Fibroblast of skin of scalp (primary cell): ENCODE measurements at regions not wholly inside any gene's neighbourhood (a gene's known extent, or its start where the extent isn't known, plus 50 kb on each side); places are given as distances from the start of the nearest gene placed in this dataset.
"Not testable (repeated sequence)": the region's sequence is repeated elsewhere in the genome, so short reads cannot be mapped to it uniquely, and the experiment has no call there.

Experiments
- DNase-seq: peaks from one replicate; pipeline ENCODE4 v3.0.0-alpha.2; 2013

DNA sequence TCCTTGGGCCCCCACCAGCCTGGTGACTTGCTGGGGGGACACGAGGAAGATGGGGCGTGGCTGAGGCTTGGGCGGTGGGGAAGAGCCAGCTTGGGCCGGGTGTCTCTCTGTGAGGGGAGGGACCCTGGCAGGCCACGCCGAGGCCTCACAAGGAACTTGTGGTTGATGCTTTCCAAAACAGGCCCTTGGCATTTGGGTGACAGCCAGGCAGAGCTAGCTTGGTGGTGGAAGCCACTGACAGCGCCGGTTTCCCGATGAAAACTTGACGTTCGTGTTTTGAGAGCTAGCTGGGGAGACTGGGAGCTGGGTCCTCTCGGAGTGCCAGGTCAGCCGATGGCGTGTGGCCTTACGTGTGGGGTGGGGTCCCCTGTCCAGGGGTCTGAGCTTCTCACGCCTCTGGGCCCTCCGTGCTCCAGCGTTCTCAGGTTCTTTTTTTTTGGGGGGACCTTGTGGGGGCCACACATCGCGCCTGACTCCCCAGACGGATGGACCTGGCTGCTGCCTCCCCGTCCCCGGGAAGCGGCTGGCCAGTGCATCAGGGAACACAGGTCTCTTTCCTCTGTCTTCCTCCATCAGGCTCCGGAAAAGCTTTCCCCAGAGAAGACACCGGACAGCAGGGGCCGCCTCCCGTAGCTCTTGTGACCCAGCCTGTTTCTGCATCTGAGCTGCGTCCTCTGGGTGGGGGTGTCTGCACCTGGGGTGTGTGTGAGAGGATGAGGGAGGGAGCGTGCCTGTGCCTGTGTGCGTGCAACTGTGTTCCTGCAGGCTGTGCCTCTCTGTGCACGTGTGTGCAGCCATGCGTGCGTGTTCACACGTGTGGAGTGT lies 129.3 kb upstream of the LPCAT1 start:
- peak; percentile 32 for DNase-seq

DNA sequence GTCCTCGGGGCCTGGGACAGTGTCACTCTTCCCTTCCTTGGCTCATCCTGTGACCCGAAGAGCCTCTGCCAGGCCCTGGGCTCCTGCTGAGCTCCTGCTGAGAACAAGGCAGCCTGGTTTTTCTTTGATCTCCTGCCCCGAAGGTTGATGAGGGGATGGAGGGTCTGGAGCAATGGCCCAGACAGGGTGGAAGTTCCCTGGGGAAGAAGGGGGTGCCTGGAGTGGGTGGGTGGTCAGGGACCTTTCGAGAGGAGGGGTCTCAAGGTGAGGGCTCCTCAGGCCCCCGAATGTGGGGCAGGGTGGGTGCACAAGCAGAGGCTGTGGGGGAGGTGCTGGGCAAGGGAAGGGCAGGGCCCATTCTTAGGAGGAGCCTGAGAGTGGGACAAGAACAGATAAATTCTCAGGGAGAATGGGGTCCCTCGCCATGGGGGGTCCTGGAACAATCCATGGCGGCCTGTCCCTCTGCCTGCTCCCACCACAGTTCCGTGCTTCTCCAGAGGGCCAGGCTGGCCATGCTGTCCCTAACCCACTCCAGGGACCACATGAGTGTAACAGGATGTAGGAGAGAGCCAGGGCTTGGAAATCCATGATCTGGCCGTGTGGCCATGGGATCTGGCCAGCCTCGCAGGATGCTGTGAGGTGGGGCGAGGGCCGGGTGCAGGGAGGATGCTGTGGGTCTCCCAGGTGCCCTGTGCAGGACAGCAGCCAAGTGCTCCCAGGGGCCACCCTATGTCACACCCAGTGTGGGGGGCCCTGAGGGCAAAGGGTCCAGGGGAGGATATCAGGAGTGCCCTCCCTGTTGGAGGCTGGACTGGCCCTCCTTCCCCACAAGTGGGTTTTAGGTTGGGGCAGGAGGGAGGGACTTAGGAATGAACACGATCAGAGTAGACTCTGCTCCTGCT lies 128.5 kb upstream of the LPCAT1 start:
- no peak for DNase-seq

DNA sequence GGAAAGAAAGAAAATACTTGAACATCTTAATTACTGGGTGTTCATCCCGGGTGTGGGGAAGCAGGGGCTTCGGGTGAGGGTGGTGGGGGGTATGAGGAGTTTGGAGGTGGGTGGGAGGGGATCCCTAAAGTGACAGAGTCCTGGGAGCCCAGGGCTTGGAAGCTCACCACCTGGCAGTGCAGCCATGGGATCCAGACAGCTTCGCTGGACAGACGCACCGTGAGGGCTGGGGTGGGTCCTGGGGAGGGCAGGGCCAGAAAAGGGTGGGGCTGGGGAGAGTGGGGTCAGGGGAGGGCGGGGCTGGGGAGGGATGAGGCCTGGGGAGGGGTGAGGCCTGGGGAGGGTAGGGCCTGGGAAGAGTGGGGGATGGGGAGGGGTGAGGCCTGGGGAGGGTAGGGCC lies 127.5 kb upstream of the LPCAT1 start:
- no peak for DNase-seq

DNA sequence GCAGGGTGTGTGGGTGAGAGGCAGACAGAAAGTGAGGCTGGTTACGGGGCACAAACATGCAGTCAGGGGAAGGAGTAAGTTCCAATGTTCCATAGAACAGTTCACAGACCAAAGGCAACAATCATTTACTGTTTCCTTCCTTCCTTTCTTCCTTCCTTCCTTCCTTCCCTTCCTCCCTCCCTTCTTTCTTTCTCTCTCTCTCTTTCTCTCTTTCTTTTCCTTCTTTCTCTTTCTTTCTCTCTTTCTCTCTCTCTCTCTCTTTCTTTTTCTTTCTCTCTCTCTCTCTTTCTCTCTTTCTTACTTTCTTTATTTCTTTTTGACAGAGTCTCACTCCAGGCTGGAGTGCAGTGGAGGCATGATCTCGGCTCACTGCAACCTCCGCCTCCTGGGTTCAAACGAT lies 125.8 kb upstream of the LPCAT1 start:
- no peak for DNase-seq

DNA sequence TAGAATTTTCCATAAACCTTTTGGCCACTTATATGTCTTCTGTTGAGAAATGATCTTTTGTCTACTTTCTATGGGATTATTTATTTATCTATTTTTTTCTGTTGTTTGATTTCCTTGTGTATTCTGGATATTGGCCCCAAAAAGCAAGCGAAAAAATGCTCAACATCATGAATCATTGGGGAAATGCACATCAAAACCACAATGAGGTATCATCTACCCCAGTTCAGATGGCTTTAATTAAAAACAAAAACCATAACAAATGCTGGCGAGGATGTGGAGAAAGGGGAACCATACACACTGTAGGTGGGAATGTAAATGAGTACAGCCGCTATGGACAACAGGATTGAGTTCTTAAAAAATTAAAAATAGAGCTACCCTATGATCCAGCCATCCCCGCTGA lies 125.0 kb upstream of the LPCAT1 start:
- DNase-seq = peak; percentile 77

DNA sequence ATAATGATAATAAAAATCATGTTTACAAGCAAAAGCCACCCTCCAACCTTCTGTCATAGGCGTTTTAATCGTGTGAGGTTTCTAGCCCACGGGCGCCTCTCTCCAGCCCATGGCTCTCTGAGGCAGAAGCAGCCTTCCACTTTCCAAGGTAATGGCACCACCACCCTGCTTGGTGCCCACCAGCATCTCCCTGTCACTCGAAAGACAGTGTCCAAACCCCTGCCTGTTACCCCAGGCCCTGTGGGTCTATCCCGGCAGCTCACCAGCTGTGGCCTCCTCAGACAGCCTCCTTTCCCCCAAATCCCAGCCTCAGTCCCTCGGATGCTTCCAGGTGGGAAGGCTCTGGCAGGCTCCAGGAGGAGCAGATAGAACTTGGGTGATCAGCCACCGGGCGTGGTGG lies 123.8 kb upstream of the LPCAT1 start:
- no peak for DNase-seq

DNA sequence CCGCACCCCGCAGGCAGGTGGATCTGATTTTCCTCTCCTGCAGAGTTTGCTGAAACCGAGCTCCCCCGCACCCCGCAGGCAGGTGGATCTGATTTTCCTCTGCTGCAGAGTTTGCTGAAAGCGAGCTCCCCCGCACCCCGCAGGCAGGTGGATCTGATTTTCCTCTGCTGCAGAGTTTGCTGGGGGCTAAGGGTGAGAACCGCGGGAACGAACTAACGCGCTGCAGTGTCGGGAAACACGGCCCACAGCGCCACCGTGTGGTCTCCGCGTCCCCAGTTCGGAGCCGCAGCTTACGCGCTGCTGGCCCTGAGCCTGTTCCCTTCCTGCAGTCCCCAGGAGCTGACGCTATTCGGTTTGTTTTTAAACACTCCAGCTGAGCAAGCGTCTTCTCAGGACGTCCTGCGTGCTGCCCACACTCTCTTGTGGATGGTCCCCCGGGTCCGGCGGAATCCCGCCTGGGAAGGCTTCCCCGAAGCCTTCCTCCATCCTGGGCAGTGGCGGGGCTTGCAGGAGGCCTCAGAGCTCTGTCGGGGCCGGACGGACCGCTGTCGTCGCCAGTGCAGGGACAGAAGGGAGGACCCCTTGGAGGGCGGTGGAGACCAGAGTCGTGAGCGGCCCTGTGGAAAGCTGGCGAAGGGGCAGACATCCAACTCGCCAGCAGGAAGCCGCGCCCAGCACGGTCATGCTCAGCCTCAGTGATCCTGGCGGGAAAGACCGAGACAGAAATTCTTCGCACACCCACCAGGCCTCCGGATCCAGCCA lies 121.2 kb upstream of the LPCAT1 start:
- peak; percentile 83 for DNase-seq

DNA sequence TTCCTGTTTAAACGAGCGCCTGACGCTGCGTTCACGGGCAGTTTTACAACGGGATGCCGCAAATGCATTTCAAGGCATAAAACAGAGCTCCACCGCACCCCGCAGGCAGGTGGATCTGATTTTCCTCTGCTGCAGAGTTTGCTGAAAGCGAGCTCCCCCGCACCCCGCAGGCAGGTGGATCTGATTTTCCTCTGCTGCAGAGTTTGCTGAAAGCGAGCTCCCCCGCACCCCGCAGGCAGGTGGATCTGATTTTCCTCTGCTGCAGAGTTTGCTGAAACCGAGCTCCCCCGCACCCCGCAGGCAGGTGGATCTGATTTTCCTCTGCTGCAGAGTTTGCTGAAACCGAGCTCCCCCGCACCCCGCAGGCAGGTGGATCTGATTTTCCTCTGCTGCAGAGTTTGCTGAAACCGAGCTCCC lies 120.6 kb upstream of the LPCAT1 start:
- DNase-seq = not testable (repeated sequence)

DNA sequence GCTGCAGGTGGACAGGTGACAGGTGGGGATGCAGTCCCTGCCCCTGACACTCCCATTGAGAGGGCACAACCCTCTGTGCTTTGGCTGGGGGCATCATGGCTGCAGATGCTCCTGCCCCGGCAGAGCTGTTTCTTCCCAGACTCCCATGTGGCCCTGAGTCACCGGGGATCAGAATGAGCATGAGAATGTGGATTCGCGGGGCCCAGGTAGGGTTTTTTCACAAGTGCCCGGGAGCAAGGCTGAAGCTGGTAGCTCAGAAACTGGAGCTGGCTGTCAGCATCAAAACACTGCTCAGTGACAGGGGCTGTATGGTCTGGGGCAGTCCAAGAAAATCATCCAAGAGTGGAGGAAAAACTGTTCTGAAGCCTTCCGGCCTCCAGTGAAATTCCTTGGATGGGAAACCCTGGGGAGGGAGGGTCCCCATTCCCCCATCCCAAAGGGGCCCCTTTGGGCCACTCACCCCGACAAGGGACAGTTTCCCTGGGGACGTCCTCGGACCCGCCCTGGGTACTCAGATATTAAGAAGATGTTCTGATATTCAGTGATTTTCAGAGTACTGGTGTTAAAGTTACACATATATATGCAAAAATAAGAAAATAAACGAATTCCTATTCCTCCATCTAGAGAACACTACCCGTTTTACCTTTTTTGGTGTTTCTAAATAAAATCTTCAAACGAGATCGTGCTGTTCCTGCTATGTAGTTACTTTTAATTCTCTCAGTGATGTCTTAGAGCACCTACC lies 120.1 kb upstream of the LPCAT1 start:
- DNase-seq = no peak

DNA sequence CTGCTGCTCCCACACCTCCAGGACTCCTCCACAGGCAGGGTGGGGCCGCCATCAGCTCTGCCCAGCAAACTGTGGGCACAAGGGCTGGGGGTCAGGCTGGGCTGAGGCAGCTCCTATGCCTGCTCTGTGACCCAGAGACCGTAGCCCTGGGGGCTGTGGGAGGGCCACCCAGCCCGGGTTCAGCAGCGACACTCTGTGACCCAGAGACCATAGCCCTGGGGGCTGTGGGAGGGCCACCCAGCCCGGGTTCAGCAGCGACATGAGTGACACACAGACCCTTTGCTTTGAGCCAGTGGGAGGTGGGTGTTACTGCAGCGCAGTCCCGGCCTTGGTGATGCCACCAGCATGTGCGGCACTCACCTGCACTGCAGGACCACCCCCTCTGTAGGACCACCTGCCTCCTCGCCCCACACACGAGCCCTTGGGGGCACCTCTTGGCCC lies 118.9 kb upstream of the LPCAT1 start:
- no peak for DNase-seq

DNA sequence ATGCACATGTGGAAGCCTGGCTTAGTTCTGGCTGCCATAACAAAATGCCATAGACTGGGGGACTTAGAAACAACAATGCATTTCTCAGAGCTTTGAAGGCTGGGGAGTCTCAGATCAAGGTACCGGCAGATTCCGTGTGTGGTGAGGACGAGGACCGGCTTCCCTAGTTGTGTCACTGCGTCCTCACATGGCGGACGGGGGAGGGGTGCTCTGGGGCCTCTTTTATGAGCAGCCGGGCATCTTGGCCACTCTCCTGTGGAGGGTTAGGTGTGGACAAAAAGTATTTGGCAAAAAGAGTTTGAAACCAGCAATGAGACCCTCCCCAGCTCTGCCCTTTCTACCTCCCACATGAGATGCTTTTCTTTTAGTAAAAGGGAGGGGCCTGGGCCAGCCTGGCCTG lies 118.5 kb upstream of the LPCAT1 start:
- DNase-seq = no peak

DNA sequence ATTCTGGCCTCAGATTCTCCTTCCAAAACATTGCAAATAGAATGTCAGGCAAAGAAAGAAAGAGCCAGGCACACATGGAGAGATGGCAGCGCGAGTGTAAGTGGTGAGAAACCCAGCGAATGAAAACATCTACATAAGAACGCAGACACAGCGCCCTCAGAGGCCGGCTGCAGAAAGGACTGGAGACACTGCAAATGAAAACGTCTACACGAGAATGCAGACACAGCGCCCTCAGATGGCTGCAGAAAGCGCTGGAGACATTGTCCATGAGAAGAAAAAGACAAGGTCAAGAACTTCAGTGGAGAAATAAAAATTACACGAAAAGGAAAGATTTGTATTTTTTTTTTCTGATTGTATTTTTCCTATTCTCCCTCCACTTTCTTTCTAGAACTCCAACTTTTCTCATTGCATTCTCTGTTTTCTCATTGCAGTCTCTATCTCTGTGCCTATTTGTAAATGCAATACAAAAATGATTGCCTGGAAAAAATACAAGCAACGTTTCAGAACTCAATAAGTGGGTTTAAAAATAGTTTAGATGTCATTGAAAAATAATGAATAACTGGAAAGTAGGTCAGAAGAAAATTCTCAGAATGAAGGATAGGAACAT lies 117.9 kb upstream of the LPCAT1 start:
- DNase-seq = peak; percentile 82

DNA sequence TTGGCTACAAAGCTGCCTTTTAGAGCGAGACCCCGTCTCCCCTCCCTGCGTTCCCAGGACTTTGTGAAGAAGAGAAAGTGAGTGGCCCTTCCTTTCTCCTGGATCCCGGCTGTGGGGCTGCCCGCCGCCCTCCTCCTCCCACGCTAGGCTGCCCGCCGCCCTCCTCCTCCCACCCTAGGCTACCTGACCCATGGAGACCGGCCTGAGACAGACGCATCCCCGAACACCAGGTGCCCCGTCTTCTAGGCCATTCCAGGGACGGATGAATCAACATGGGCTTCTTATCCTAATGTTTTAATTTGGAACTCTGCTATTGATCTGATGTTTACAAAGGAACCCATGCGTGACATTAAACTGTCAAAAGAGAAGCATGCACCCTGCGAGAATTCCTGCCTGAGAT lies 117.3 kb upstream of the LPCAT1 start:
- DNase-seq = no peak

DNA sequence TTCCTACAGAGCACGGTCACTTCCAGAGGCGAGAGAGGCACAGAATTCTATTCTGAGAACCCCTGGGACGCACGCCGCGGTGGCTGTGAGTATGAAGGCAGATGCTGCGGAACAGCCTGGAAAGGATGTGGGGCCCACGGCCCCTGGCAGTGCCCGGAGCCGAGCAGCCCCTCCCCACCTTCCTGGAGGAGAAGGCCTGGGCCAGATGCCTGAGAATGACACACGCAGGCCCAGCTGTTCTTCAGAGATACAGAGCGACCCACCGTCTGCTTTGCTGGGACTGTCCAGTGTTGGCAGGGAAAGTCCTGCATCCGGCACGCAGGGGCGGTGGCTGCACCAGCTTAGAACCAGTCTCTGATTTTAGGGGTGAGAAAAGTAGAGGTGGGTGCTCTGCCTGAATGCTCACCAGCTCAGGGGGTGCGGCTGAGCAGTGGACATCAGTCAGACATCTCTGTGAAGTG lies 116.7 kb upstream of the LPCAT1 start:
- DNase-seq = no peak

DNA sequence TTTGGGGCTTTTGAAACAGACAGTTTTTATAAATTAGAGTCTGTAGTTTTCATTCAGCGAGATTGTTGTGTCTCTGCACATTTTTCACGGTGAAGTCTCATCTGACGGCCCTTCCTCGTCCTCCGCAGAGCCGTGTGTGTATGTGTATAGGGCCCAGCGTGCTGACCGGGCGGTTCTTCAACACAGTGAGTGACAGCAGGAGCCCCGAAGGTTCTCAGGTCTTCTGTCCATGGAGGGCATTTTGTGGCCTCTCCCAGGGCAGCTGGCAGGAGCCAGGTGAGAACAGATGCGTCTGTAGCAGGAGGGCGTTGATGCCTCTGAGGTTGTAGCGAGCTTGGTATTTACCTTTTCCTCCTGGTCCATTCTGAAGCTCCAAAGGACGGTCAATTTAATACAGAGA lies 116.0 kb upstream of the LPCAT1 start:
- no peak for DNase-seq

DNA sequence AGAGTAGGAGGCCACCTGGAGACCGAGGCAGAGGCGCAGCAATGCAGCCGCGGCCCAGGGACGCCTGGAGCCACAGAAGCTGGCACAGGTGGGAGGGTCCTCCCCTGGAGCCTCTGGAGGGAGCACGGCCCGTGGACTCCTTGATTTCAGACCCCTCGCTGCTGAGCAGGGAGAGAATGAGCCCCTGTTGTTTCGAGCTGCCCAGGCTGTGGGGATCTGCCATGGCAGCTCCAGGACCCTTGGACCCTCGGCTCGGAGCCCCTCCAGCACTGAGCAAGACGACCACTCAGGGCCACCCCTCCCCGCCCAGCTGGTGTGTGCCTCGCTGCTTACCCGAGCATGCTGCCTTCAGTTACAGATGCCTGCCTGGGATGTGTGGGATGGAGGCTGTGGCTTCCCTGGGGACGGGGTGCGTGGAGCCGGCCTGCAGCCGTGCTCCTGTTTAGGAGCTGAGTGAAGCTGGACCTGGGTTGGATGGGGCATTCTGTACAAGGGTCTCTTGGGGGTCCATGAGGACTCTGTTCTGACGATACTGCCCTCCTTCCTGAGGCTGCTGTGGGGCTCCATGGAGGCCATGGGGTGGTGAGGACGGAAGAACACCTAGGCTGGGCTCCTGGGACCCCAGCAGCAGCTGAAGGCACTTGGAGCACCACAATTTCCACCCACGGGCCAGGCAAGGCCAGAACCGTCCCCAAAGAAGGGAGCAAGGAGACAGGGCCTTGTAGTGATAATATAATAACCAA lies 115.1 kb upstream of the LPCAT1 start:
- no peak for DNase-seq

DNA sequence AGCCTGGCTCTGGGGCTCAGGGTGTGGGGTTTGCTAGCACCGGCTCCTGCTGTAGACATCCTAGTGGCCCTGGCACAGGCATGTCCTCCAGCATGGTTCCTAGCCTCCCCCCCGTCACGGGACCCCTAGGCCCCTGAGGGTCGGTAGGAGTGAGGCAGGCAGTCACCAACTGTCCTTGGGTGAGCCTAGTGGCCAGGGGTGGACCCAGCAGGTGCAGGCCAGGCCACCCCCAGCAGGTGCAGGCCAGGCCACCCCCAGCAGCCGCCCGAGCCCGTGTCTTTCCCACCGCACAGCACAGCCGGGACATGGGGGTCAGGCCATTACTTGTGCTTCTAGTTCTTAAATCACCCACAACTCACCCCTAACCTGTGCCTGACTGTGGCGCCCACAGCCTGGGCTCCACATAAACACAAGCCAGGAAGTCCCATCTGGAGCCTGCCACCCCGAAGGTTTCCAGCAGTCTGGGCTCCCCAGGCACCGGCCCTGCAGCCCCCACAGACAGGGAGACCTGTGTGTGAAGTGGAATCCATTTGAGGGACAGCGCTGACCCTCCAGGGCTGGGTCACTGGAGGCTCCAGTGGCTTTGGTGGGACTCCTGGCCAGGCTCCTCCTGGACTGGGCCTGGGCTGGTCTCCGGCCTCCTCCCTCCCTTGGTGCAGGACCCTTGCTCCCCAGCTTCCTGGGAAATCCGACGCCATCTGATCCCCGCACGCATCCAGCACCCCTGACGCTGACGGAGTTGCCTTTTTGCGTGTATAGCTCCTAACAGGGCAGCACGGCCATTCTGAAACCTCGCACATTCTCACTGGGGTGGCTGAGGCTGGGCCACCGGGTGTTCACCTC lies 114.1 kb upstream of the LPCAT1 start:
- no peak for DNase-seq

DNA sequence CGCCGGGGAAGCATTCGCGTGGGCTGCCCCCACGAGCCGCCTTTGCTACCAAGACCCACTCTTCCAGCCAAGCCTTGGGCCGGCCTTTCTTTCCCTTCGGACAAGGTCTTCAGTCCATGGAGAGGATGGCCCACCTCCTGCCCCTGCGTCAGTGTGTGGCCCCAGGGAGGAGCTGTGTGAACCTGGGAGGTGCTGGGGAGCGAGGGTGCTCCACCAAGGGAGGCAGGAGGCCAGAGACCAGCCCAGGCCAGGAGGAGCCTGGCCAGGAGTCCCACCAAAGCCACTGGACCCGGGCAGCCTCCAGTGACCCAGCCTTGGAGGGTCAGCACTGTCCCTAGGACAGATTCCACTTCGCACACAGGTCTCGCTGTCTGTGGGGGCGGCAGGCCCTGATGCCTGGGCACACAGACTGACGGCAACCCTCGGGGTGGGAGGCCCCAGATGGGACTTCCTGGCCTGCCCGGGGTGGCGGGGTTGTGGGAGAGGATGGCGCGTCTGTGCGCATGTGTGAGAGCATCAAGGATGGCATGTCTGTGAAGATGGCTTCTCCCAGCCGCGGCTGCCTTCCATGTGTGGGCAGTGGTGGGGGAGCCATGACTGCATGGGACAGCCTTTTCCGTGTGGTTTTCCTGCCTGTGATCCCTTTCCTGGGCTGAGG lies 113.3 kb upstream of the LPCAT1 start:
- no peak for DNase-seq

DNA sequence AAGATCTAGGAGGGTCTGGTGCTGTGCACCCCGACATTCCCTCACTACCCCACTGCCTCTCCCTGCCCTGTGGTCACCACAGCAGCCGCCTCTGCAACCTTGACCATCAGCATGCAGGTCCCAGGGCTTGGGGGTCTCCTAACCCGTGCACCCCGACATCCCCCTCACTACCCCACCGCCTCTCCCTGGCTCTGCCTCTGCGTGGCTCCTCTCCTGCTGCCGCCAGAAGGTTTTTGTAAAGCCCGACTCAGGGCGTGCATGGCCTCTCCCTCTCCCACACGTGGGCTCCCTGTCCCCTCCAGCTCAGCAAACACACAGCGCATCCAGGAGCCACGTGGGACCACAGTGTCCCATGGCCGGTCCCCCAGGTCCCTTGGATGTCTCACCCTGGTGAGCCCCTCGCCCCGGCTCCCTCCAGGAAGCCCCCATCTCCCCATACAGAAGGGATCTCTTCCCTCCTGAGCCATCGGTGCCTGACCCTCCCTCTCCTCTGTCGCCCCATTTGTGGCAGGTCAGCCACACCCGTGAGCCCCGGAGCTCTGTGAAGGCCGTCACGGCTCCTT lies 112.5 kb upstream of the LPCAT1 start:
- not testable (repeated sequence) for DNase-seq
